Loucy (cell line): ENCODE measurements at regions not wholly inside any gene's neighbourhood (a gene's known extent, or its start where the extent isn't known, plus 50 kb on each side); places are given as distances from the start of the nearest gene placed in this dataset.

ENCODE experiments used
- H2AFZ ChIP-seq: fragments of 200-600 bp; sonication (generic); 2 replicates; pipeline ENCODE4 v1.6.0; 2016; ENCODE audit warnings: antibody characterized with exemption, mild to moderate bottlenecking, low read length, moderate library complexity
- H3F3A ChIP-seq: fragments of 200-600 bp; 2 replicates; pipeline ENCODE4 v1.6.0; 2016; ENCODE audit warnings: antibody characterized with exemption, low read depth, mild to moderate bottlenecking
- H3K27me3 ChIP-seq: fragments of 200-600 bp; sonication (generic); 2 replicates; pipeline ENCODE4 v1.6.1; 2014; ENCODE audit warnings: low read length, mild to moderate bottlenecking; ENCODE audit not compliant: insufficient read depth, poor library complexity, severe bottlenecking
- H3K36me3 ChIP-seq: fragments of 200-600 bp; sonication (generic); 2 replicates; pipeline ENCODE4 v1.6.1; 2016; ENCODE audit warnings: low read length; ENCODE audit not compliant: insufficient read depth
- H3K4me1 ChIP-seq: fragments of 200-600 bp; sonication (generic); 2 replicates; pipeline ENCODE4 v1.5.1; 2014; ENCODE audit warnings: low read length, mild to moderate bottlenecking; ENCODE audit not compliant: insufficient read depth, poor library complexity, severe bottlenecking
- H3K4me2 ChIP-seq: fragments of 200-600 bp; sonication (generic); 2 replicates; pipeline ENCODE4 v1.6.0; 2014; ENCODE audit warnings: antibody characterized with exemption, low read length, low read depth, mild to moderate bottlenecking; ENCODE audit not compliant: poor library complexity, severe bottlenecking
- H3K4me3 ChIP-seq: fragments of 200-600 bp; sonication (generic); 2 replicates; pipeline ENCODE4 v1.5.1; 2014; ENCODE audit warnings: low read length, mild to moderate bottlenecking, mixed read lengths; ENCODE audit not compliant: poor library complexity, severe bottlenecking
- H3K79me2 ChIP-seq: fragments of 200-600 bp; sonication (generic); 2 replicates; pipeline ENCODE4 v1.6.1; 2014; ENCODE audit warnings: low read length; ENCODE audit not compliant: insufficient read depth
- H3K9ac ChIP-seq: fragments of 200-600 bp; sonication (generic); 2 replicates; pipeline ENCODE4 v1.6.0; 2014; ENCODE audit warnings: mild to moderate bottlenecking, low read depth, low read length, moderate library complexity; ENCODE audit not compliant: poor library complexity, severe bottlenecking
- H3K9me2 ChIP-seq: fragments of 200-600 bp; sonication (generic); replicated peaks from 2 replicates; pipeline ENCODE4 v1.6.1; 2016; ENCODE audit warnings: low read depth, low read length, mixed read lengths
- H3K9me3 ChIP-seq: fragments of 200-600 bp; sonication (generic); 2 replicates; pipeline ENCODE4 v1.6.1; 2014; ENCODE audit warnings: mild to moderate bottlenecking, antibody characterized with exemption, low read length, low read depth; ENCODE audit not compliant: insufficient read depth
- H4K20me1 ChIP-seq: fragments of 200-600 bp; sonication (generic); 2 replicates; pipeline ENCODE4 v1.6.0; 2014; ENCODE audit warnings: antibody characterized with exemption, low read length, mild to moderate bottlenecking; ENCODE audit not compliant: insufficient read depth, poor library complexity, severe bottlenecking
- CTCF ChIP-seq: fragments of 200-600 bp; sonication (generic); conservative IDR thresholded peaks from 2 replicates; pipeline ENCODE4 v1.5.1; 2014; ENCODE audit warnings: mild to moderate bottlenecking, antibody characterized with exemption, low read length
- EZH2phosphoT487 ChIP-seq: fragments of 200-600 bp; IDR thresholded peaks from 2 replicates; pipeline ENCODE4 v1.6.1; 2018; ENCODE audit warnings: antibody characterized with exemption, mild to moderate bottlenecking, moderate library complexity, borderline replicate concordance

DNA sequence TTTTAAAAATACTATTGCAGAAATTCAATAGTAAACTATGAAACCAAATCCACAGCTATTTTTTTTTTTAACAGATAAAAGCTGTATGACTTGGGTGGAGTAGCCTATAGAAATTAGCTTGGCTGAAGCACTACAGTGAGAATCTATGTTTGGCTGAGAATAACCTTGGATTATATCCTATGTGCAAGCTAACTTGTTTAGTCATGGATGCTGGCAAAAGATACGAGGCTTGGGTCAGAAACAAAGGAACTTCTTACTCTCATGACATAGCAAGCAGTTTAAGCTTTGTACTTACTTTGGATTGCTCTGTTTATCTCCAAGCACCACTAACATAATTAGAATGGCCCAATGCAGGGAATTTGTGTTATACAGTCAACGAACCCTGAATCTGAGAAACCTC, 119.2 kb upstream of the GRID2 start:
- no peaks in the 10 kb centered on the region for H3K4me1 ChIP-seq
- no peaks in the 10 kb centered on the region for H3K9me2 ChIP-seq
- no peaks in the 10 kb centered on the region for H3K79me2 ChIP-seq
- H3K27me3 ChIP-seq, result no peaks in the 10 kb centered on the region
- H3K36me3 ChIP-seq, result no peaks in the 10 kb centered on the region
- no peak for TF ChIP-seq EZH2phosphoT487
- TF ChIP-seq CTCF, result no peak
- H2AFZ ChIP-seq, result no peak overlapping the region
- H3F3A ChIP-seq, result no peaks in the 10 kb centered on the region
- no peak overlapping the region for H3K9ac ChIP-seq
- H3K4me3 ChIP-seq, result no peak overlapping the region
- H3K4me2 ChIP-seq, result no peak overlapping the region
- H4K20me1 ChIP-seq, result no peaks in the 10 kb centered on the region
- no peaks in the 10 kb centered on the region for H3K9me3 ChIP-seq

- Histone ChIP-seq H2AFZ (no peak overlapping the region), H3K4me3 (no peak overlapping the region), H3K4me2 (no peak overlapping the region), H3F3A (no peaks in the 10 kb centered on the region), H3K9me3 (no peaks in the 10 kb centered on the region), H3K4me1 (no peaks in the 10 kb centered on the region), H3K9ac (no peak overlapping the region), H3K27me3 (no peaks in the 10 kb centered on the region), H3K79me2 (no peaks in the 10 kb centered on the region), H3K36me3 (no peaks in the 10 kb centered on the region), H3K9me2 (no peaks in the 10 kb centered on the region), H4K20me1 (no peaks in the 10 kb centered on the region)
- TF ChIP-seq EZH2phosphoT487, result no peak
- TF ChIP-seq CTCF, result no peak
Measured at GRCh38 chr4:92186239-92186638, 117.5 kb upstream of the GRID2 start.

DNA sequence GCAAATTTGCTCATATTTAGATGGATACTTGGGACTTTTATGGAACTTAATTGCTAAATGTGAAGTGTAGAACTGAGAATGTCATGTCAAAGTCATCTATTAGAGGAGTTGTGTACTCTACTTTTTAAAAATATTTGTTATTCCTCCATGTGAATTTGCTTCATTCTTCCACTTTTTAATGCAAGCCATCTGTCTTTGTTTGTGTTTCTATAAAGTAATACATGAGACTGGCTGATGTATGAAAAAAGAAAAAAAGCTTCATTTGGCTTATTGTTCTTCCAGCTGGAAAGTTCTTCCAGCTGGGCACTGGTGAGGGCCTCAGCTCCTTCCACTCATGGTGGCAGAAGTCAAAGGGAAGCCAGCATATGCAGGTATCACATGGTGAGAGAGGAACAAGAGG, 114.6 kb upstream of the GRID2 start:
- H3K9ac ChIP-seq, result no peak overlapping the region
- H3K4me2 ChIP-seq, result no peak overlapping the region
- TF ChIP-seq EZH2phosphoT487 (no peak), CTCF (no peak)
- no peak overlapping the region for H3K4me3 ChIP-seq
- no peaks in the 10 kb centered on the region for H3K27me3 ChIP-seq
- H3K79me2 ChIP-seq, result no peaks in the 10 kb centered on the region
- H4K20me1 ChIP-seq, result no peaks in the 10 kb centered on the region
- no peak overlapping the region for H2AFZ ChIP-seq
- no peaks in the 10 kb centered on the region for H3F3A ChIP-seq
- H3K36me3 ChIP-seq, result no peaks in the 10 kb centered on the region
- no peaks in the 10 kb centered on the region for H3K9me3 ChIP-seq
- H3K4me1 ChIP-seq, result no peaks in the 10 kb centered on the region
- H3K9me2 ChIP-seq, result no peaks in the 10 kb centered on the region
